ENCODE measurements at regions not wholly inside any gene's neighbourhood (a gene's known extent, or its start where the extent isn't known, plus 50 kb on each side); places are given as distances from the start of the nearest gene placed in this dataset.
"Not testable (repeated sequence)": the region's sequence is repeated elsewhere in the genome, so short reads cannot be mapped to it uniquely, and the experiment has no call there.

GRCh38 chr3:127442506-127442905 is 148.0 kb downstream of the TPRA1 start:
- Mint-ChIP-seq H3K4me1 (no peaks in the 10 kb centered on the region), H3K27ac (no peak overlapping the region), H3K27me3 (no peaks in the 10 kb centered on the region), H3K4me3 (no peak overlapping the region), H3K36me3 (no peaks in the 10 kb centered on the region), H3K9me3 (no peaks in the 10 kb centered on the region)
- no peak for DNase-seq

- no peak overlapping the region for H3K27ac Mint-ChIP-seq
- no peaks in the 10 kb centered on the region for H3K4me1 Mint-ChIP-seq
- no peaks in the 10 kb centered on the region for H3K9me3 Mint-ChIP-seq
- DNase-seq: no peak
- no peaks in the 10 kb centered on the region for H3K36me3 Mint-ChIP-seq
- no peak overlapping the region for H3K4me3 Mint-ChIP-seq
- H3K27me3 Mint-ChIP-seq: no peaks in the 10 kb centered on the region
Observed at GRCh38 chr3:127441764-127442163, 148.8 kb downstream of the TPRA1 start.

- Mint-ChIP-seq H3K4me3 (no peak overlapping the region), H3K27me3 (no peaks in the 10 kb centered on the region), H3K27ac (no peak overlapping the region), H3K4me1 (no peaks in the 10 kb centered on the region), H3K9me3 (no peaks in the 10 kb centered on the region), H3K36me3 (no peaks in the 10 kb centered on the region)
- no peak for DNase-seq
Observed at GRCh38 chr3:127440384-127440783, 150.1 kb downstream of the TPRA1 start.

GRCh38 chr3:127439621-127440020 is 150.9 kb downstream of the TPRA1 start:
- H3K36me3 Mint-ChIP-seq: no peaks in the 10 kb centered on the region
- H3K9me3 Mint-ChIP-seq: no peaks in the 10 kb centered on the region
- no peak overlapping the region for H3K27ac Mint-ChIP-seq
- H3K4me3 Mint-ChIP-seq: no peak overlapping the region
- H3K27me3 Mint-ChIP-seq: no peaks in the 10 kb centered on the region
- no peaks in the 10 kb centered on the region for H3K4me1 Mint-ChIP-seq
- no peak for DNase-seq

GRCh38 chr3:127438951-127439350 is 151.1 kb upstream of the PRR20G start:
- H3K4me3 Mint-ChIP-seq: no peak overlapping the region
- no peak overlapping the region for H3K27ac Mint-ChIP-seq
- H3K36me3 Mint-ChIP-seq: no peaks in the 10 kb centered on the region
- H3K9me3 Mint-ChIP-seq: no peaks in the 10 kb centered on the region
- no peak for DNase-seq
- H3K27me3 Mint-ChIP-seq: no peaks in the 10 kb centered on the region
- no peaks in the 10 kb centered on the region for H3K4me1 Mint-ChIP-seq

- Mint-ChIP-seq H3K36me3 (no peaks in the 10 kb centered on the region), H3K9me3 (no peaks in the 10 kb centered on the region), H3K27me3 (no peaks in the 10 kb centered on the region), H3K4me3 (no peak overlapping the region), H3K4me1 (no peaks in the 10 kb centered on the region), H3K27ac (no peak overlapping the region)
- DNase-seq: no peak
Observed at GRCh38 chr3:127438371-127438770, 150.5 kb upstream of the PRR20G start.

- H3K9me3 Mint-ChIP-seq, H3K36me3 Mint-ChIP-seq, H3K4me1 Mint-ChIP-seq, DNase-seq, H3K4me3 Mint-ChIP-seq, H3K27ac Mint-ChIP-seq: not testable (repeated sequence)
- peaks cover 17% of the 10 kb centered on the region for H3K27me3 Mint-ChIP-seq
Observed at GRCh38 chr3:127435299-127435698, 147.5 kb upstream of the PRR20G start.

- Mint-ChIP-seq H3K27ac (no peak overlapping the region), H3K27me3 (peaks cover 38% of the 10 kb centered on the region), H3K4me3 (no peak overlapping the region)
Observed at GRCh38 chr3:127431066-127431465, 143.2 kb upstream of the PRR20G start.

GRCh38 chr3:127428344-127428997 is 140.6 kb upstream of the PRR20G start:
- Mint-ChIP-seq H3K27me3 (peaks cover 49% of the 10 kb centered on the region), H3K27ac (no peak overlapping the region), H3K4me3 (no peak overlapping the region), H3K9me3 (no peaks in the 10 kb centered on the region), H3K36me3 (no peaks in the 10 kb centered on the region), H3K4me1 (no peaks in the 10 kb centered on the region)
- no peak for DNase-seq

More at GRCh38 chr3:127431066-127431465, 143.2 kb upstream of the PRR20G start:
- Mint-ChIP-seq H3K36me3 (no peaks in the 10 kb centered on the region), H3K9me3 (no peaks in the 10 kb centered on the region), H3K4me1 (no peaks in the 10 kb centered on the region)
- no peak for DNase-seq

GRCh38 chr3:127427666-127428065 is 139.8 kb upstream of the PRR20G start:
- Mint-ChIP-seq H3K27ac (no peak overlapping the region), H3K36me3 (no peaks in the 10 kb centered on the region), H3K27me3 (peaks cover 49% of the 10 kb centered on the region), H3K9me3 (no peaks in the 10 kb centered on the region), H3K4me3 (no peak overlapping the region), H3K4me1 (no peaks in the 10 kb centered on the region)
- DNase-seq: no peak

GRCh38 chr3:127427156-127427555 is 139.3 kb upstream of the PRR20G start:
- no peaks in the 10 kb centered on the region for H3K36me3 Mint-ChIP-seq
- peaks cover 45% of the 10 kb centered on the region for H3K27me3 Mint-ChIP-seq
- H3K4me1 Mint-ChIP-seq: no peaks in the 10 kb centered on the region
- H3K9me3 Mint-ChIP-seq: no peaks in the 10 kb centered on the region
- DNase-seq: no peak
- no peak overlapping the region for H3K27ac Mint-ChIP-seq
- H3K4me3 Mint-ChIP-seq: no peak overlapping the region

GRCh38 chr3:127426444-127427153 is 138.8 kb upstream of the PRR20G start:
- no peaks in the 10 kb centered on the region for H3K36me3 Mint-ChIP-seq
- H3K27me3 Mint-ChIP-seq: peaks cover 42% of the 10 kb centered on the region
- no peak overlapping the region for H3K27ac Mint-ChIP-seq
- no peak for DNase-seq
- H3K4me3 Mint-ChIP-seq: no peak overlapping the region
- no peaks in the 10 kb centered on the region for H3K9me3 Mint-ChIP-seq
- no peaks in the 10 kb centered on the region for H3K4me1 Mint-ChIP-seq

GRCh38 chr3:127425505-127426443 is 137.9 kb upstream of the PRR20G start:
- DNase-seq: no peak
- no peaks in the 10 kb centered on the region for H3K9me3 Mint-ChIP-seq
- H3K4me3 Mint-ChIP-seq: no peak overlapping the region
- no peaks in the 10 kb centered on the region for H3K36me3 Mint-ChIP-seq
- no peak overlapping the region for H3K27ac Mint-ChIP-seq
- H3K27me3 Mint-ChIP-seq: peaks cover 36% of the 10 kb centered on the region
- no peaks in the 10 kb centered on the region for H3K4me1 Mint-ChIP-seq

- DNase-seq: no peak
- Mint-ChIP-seq H3K27ac (no peak overlapping the region), H3K9me3 (no peaks in the 10 kb centered on the region), H3K27me3 (peaks cover 32% of the 10 kb centered on the region), H3K4me1 (no peaks in the 10 kb centered on the region), H3K36me3 (no peaks in the 10 kb centered on the region), H3K4me3 (no peak overlapping the region)
Observed at GRCh38 chr3:127424766-127425504, 137.1 kb upstream of the PRR20G start.

Measured in activated naive CD8-positive, alpha-beta T cell treated with anti-CD3 and anti-CD28 coated beads for 36 hours (primary cell).